ENCODE measurements at regions not wholly inside any gene's neighbourhood (a gene's known extent, or its start where the extent isn't known, plus 50 kb on each side); places are given as distances from the start of the nearest gene placed in this dataset.

DNA sequence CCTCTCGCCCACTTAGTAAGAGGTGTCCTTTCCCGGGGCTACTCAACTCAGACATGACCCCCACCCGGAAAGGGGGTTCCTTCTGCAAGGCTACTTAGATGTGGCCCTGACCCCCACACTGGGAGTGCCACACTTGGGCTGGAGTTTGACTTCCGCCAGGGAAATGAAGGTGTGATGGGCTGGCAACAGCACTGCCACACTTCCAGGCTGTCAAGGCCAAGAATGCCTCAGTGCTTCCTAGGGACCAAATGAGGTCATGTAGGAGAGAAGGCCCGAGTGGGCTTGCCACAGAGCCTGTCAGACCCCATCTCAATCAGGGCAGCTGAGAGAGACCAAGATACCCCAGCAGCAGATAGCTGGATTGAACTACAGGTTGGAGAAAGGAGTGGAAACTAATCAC lies 55.5 kb downstream of the DRD1 start:
- TF ChIP-seq, protein P1, sequence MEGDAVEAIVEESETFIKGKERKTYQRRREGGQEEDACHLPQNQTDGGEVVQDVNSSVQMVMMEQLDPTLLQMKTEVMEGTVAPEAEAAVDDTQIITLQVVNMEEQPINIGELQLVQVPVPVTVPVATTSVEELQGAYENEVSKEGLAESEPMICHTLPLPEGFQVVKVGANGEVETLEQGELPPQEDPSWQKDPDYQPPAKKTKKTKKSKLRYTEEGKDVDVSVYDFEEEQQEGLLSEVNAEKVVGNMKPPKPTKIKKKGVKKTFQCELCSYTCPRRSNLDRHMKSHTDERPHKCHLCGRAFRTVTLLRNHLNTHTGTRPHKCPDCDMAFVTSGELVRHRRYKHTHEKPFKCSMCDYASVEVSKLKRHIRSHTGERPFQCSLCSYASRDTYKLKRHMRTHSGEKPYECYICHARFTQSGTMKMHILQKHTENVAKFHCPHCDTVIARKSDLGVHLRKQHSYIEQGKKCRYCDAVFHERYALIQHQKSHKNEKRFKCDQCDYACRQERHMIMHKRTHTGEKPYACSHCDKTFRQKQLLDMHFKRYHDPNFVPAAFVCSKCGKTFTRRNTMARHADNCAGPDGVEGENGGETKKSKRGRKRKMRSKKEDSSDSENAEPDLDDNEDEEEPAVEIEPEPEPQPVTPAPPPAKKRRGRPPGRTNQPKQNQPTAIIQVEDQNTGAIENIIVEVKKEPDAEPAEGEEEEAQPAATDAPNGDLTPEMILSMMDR (IDR thresholded peaks at IDR 0.05 in 8 of 11, conservative IDR thresholded peaks at IDR 0.05 in 3 of 11): no peak
- TF ChIP-seq POLR2AphosphoS5 (IDR thresholded peaks at IDR 0.05): no peak
- TF ChIP-seq POLR2A (IDR thresholded peaks at IDR 0.05): no peak

All from spleen (tissue), 7 donors.